Activated T-cell treated with anti-CD3 and anti-CD28 coated beads, Interleukin-2, amount 50 U/mL, for 72 hours (primary cell): ENCODE measurements at regions not wholly inside any gene's neighbourhood (a gene's known extent, or its start where the extent isn't known, plus 50 kb on each side); places are given as distances from the start of the nearest gene placed in this dataset.
"Not testable (repeated sequence)": the region's sequence is repeated elsewhere in the genome, so short reads cannot be mapped to it uniquely, and the experiment has no call there.

Experiments used
- ATAC-seq, 2 donors: fragments of 150-1000 bp; cut with Tn5 transposase; replicated peaks in 1 of 2; 2 replicates each; pipeline ENCODE4 v1.10.0; 2021; ENCODE audit warnings: moderate library complexity in 2 of 2, mild to moderate bottlenecking in 1 of 2
- DNase-seq, 2 donors: peaks; one replicate each; pipeline ENCODE4 v3.0.0; 2021 to 2022; ENCODE audit warnings: mixed read lengths in 1 of 2
- H3K27ac Mint-ChIP-seq: one replicate; pipeline ENCODE4 v1.8.0; 2022; ENCODE audit warnings: mild to moderate bottlenecking, moderate library complexity, mixed read lengths
- H3K27me3 Mint-ChIP-seq: one replicate; pipeline ENCODE4 v1.8.0; 2022; ENCODE audit warnings: low read depth, mixed read lengths
- H3K36me3 Mint-ChIP-seq, 2 donors: one replicate each; pipeline ENCODE4 v1.8.0; 2022; ENCODE audit warnings: mixed read lengths in 2 of 2, mild to moderate bottlenecking in 1 of 2; ENCODE audit not compliant: insufficient read depth in 2 of 2
- H3K4me1 Mint-ChIP-seq: one replicate; pipeline ENCODE4 v1.8.0; 2022; ENCODE audit warnings: low read depth, mixed read lengths
- H3K4me3 Mint-ChIP-seq, 2 donors: one replicate each; pipeline ENCODE4 v1.8.0; 2022; ENCODE audit warnings: mild to moderate bottlenecking in 2 of 2, mixed read lengths in 2 of 2, moderate library complexity in 2 of 2
- H3K9me3 Mint-ChIP-seq, 2 donors: one replicate each; pipeline ENCODE4 v1.8.0; 2022; ENCODE audit warnings: mixed read lengths in 2 of 2

GRCh38 chr2:173493874-173494273 lies 139.2 kb downstream of the CDCA7 start:
- Mint-ChIP-seq H3K4me3 (no peak overlapping the region), H3K36me3 (no peaks in the 10 kb centered on the region), H3K9me3 (no peaks in the 10 kb centered on the region), H3K27me3 (peaks cover 9% of the 10 kb centered on the region), H3K4me1 (no peaks in the 10 kb centered on the region), H3K27ac (no peak overlapping the region)
- no peak for DNase-seq
- ATAC-seq, result no peak

- no peaks in the 10 kb centered on the region for H3K4me1 Mint-ChIP-seq
Observed at GRCh38 chr2:173496746-173497145, 142.1 kb downstream of the CDCA7 start.

DNA sequence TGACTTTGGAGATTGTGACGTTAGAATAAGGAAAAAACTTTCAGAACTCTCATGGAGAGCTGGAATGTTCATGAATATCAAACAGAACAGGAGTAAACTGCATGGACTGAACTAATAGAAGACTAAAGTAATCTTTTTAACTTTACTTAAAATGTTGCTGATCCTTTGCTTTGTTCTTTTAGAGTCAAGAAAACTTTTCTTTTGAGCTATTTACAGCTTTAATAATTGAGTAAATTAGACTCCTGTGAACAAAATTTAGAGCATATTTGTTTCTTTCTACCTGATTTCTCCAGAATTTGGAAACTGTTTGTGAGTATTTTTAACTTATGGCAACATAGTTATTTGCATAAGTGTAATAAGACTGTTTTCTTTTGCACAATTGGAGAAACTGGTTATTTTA lies 146.3 kb downstream of the CDCA7 start:
- no peak overlapping the region for H3K27ac Mint-ChIP-seq
- H3K9me3 Mint-ChIP-seq, result peaks cover 3 to 8% of the 10 kb centered on the region in 2 donors
- no peak for DNase-seq
- no peaks in the 10 kb centered on the region for H3K4me1 Mint-ChIP-seq
- H3K4me3 Mint-ChIP-seq, result no peak overlapping the region
- H3K27me3 Mint-ChIP-seq, result peaks cover 10% of the 10 kb centered on the region
- ATAC-seq, result no peak
- H3K36me3 Mint-ChIP-seq, result peaks cover 3 to 4% of the 10 kb centered on the region in 2 donors

More at GRCh38 chr2:173496746-173497145, 142.1 kb downstream of the CDCA7 start:
- DNase-seq (no peak), ATAC-seq (no peak)
- H3K36me3 Mint-ChIP-seq, result peaks cover 3 to 4% of the 10 kb centered on the region in 2 donors
- H3K27ac Mint-ChIP-seq, result no peak overlapping the region
- H3K27me3 Mint-ChIP-seq, result peaks cover 9% of the 10 kb centered on the region
- H3K4me3 Mint-ChIP-seq, result no peak overlapping the region
- peaks cover 3 to 6% of the 10 kb centered on the region in 2 donors for H3K9me3 Mint-ChIP-seq

DNA sequence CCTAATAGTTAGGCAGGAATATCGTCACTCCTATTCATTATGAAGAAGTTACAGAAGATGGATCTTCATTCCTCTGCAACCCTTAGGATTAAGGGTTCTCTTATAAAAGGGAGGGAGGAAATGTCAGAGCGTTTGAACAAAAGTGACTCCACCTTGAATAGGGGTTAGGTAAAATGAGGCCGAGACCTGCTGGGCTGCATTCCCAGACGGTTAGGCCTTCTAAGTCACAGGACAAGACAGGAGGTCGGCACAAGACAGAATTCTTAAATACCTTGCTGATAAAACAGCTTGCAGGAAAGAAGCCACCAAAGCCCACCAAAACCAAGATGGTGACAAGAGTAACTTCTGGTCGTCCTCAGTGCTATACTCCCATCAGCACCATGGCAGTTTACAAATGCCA lies 147.6 kb downstream of the CDCA7 start:
- H3K9me3 Mint-ChIP-seq, result peaks cover 3 to 8% of the 10 kb centered on the region in 2 donors

GRCh38 chr2:173511357-173511756 lies 156.7 kb downstream of the CDCA7 start:
- Mint-ChIP-seq H3K4me1 (no peaks in the 10 kb centered on the region), H3K27me3 (peaks cover 21% of the 10 kb centered on the region), H3K27ac (no peak overlapping the region), H3K9me3 (no peaks in the 10 kb centered on the region), H3K36me3 (no peaks in the 10 kb centered on the region), H3K4me3 (no peak overlapping the region)
- DNase-seq (no peak), ATAC-seq (no peak)

More for the DNA sequence above, 147.6 kb downstream of the CDCA7 start:
- Mint-ChIP-seq H3K27ac (no peak overlapping the region), H3K4me1 (no peaks in the 10 kb centered on the region), H3K36me3 (peaks cover 3 to 4% of the 10 kb centered on the region in 2 donors), H3K27me3 (peaks cover 21% of the 10 kb centered on the region), H3K4me3 (no peak overlapping the region)
- DNase-seq, result no peak
- no peak for ATAC-seq

GRCh38 chr2:173511942-173512341 lies 157.3 kb downstream of the CDCA7 start:
- Mint-ChIP-seq H3K9me3 (no peaks in the 10 kb centered on the region), H3K27ac (no peak overlapping the region), H3K27me3 (peaks cover 15% of the 10 kb centered on the region), H3K4me3 (no peak overlapping the region), H3K4me1 (no peaks in the 10 kb centered on the region), H3K36me3 (no peaks in the 10 kb centered on the region)
- DNase-seq (no peak), ATAC-seq (no peak)

- ATAC-seq, result no peak
- DNase-seq, result no peak
- peaks cover 14% of the 10 kb centered on the region for H3K27me3 Mint-ChIP-seq
- no peak overlapping the region for H3K27ac Mint-ChIP-seq
- H3K4me3 Mint-ChIP-seq, result no peak overlapping the region
- H3K4me1 Mint-ChIP-seq, result no peaks in the 10 kb centered on the region
- peaks cover 2 to 3% of the 10 kb centered on the region in 2 donors for H3K9me3 Mint-ChIP-seq
- peaks cover 2% of the 10 kb centered on the region in 2 donors for H3K36me3 Mint-ChIP-seq
Observed at GRCh38 chr2:173513107-173513727, 158.5 kb downstream of the CDCA7 start.

DNA sequence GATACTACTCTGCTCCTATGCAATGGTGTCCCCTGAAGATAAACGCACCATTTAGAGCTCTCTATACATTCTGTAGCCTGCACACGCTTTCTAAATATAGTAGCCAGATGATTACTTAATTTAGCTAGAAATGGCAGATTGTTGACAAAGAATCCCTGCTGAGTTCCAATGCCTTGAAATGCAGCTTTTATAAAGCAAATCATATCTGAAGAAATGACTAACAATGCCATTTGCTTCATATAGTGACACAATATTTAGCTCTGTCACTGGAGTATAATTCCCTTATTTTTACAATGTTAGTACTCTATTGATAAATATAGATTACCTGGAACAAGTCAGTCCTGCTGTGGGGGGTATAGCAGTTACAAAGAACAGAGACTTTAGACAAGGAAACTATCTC lies 166.2 kb downstream of the CDCA7 start:
- ATAC-seq (no peak), DNase-seq (no peak)
- H3K27me3 Mint-ChIP-seq, result peaks cover 15% of the 10 kb centered on the region
- peaks cover 6 to 7% of the 10 kb centered on the region in 2 donors for H3K9me3 Mint-ChIP-seq
- no peaks in the 10 kb centered on the region for H3K4me1 Mint-ChIP-seq
- H3K27ac Mint-ChIP-seq, result no peak overlapping the region
- H3K4me3 Mint-ChIP-seq, result no peak overlapping the region
- peaks cover 2% of the 10 kb centered on the region in 2 donors for H3K36me3 Mint-ChIP-seq

DNA sequence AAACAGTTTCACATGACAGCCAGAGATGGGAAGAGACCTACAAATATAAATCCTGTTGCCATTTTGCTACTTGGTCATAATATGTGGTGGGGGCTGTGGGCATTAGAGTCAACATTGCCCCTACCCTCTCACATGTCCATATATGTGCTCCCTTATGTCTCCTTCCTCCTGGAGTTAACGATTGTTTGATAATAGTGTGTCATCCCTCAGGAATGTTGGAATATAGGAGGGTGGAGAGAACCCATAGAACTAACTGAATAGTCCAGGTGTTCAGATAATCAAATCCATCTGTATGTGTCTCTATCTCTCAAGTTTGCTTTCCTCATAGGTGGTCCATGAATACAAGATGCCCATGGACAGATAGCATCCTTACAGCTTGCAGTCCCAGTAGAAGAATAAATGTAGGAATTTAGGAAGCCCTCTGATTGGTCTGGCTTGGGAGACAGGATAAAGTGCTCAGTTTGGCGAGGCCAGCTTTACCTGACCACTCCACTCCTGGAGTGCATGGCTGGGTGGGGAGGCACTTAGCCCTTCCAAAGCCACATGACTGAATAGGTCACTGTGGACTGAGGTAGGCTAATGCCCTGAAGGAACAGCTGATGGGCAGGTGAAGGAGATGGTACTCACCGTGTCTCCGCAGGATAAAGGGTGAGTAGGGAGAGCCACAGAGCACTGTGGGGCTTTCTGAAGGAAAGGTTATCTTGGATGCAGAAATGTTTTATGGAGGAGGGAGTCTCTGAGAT lies 166.9 kb downstream of the CDCA7 start:
- no peak overlapping the region for H3K4me3 Mint-ChIP-seq
- H3K27me3 Mint-ChIP-seq, result peaks cover 15% of the 10 kb centered on the region
- peaks cover 2% of the 10 kb centered on the region in 2 donors for H3K36me3 Mint-ChIP-seq
- no peak overlapping the region for H3K27ac Mint-ChIP-seq
- no peak for DNase-seq
- H3K9me3 Mint-ChIP-seq, result peaks cover 6 to 7% of the 10 kb centered on the region in 2 donors
- ATAC-seq, result no peak
- H3K4me1 Mint-ChIP-seq, result no peaks in the 10 kb centered on the region

DNA sequence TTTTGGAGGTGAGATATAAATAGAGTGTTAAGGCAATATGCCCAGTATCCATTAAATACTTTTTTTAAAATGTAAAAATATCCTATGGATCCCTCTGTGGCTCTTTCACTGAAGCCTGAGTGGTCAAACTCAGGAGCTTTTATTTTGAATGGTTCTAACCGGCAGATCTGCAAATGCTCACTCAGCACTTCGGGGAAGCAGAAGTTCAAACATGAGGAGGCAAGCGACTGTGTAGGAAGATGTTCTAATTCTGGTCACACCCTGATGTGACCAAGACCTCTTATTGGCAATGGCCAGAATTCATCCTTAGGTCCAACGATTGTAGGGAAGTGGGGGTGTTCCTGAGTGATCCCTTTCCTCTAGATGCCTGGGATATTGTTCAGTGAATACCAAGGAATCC lies 168.8 kb downstream of the CDCA7 start:
- peaks cover 15% of the 10 kb centered on the region for H3K27me3 Mint-ChIP-seq
- H3K4me3 Mint-ChIP-seq, result no peak overlapping the region
- no peaks in the 10 kb centered on the region for H3K36me3 Mint-ChIP-seq
- no peaks in the 10 kb centered on the region for H3K4me1 Mint-ChIP-seq
- H3K27ac Mint-ChIP-seq, result no peak overlapping the region
- DNase-seq (no peak), ATAC-seq (no peak)
- peaks cover 3 to 4% of the 10 kb centered on the region in 2 donors for H3K9me3 Mint-ChIP-seq

DNA sequence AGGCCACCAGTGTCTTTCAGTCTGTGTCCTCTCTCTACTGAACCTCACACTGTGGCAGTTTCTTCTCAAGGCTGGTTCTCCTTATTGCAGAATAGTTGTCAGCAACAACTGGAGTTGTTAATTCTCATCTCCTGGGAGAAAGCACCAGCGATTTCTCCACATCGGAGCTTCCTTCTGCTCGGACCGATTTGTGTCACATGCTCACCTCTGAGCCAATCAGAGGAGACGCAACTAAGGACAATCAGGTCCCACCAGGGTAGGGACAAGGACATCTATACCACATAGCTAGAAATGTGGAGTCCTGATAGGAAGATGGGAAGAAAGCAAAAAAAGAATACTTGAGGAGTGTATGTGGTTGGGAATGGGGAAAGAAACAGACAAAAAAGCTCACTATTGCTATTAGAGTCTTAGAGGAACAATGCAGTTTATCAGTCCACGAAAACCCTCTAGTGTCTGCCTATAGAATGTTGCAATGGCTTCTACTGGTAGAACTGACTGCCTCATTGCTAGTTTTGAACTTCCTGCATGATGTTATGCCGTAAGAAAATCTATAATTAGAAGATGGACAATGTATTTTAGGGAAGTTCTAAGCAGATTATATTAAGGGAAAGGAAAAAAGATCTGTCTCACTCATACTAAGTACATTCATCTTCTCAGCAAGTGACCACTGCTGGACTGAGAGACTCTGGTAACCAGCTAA lies 169.7 kb downstream of the CDCA7 start:
- Mint-ChIP-seq H3K27ac (no peak overlapping the region), H3K36me3 (no peaks in the 10 kb centered on the region)
- DNase-seq, result no peak

DNA sequence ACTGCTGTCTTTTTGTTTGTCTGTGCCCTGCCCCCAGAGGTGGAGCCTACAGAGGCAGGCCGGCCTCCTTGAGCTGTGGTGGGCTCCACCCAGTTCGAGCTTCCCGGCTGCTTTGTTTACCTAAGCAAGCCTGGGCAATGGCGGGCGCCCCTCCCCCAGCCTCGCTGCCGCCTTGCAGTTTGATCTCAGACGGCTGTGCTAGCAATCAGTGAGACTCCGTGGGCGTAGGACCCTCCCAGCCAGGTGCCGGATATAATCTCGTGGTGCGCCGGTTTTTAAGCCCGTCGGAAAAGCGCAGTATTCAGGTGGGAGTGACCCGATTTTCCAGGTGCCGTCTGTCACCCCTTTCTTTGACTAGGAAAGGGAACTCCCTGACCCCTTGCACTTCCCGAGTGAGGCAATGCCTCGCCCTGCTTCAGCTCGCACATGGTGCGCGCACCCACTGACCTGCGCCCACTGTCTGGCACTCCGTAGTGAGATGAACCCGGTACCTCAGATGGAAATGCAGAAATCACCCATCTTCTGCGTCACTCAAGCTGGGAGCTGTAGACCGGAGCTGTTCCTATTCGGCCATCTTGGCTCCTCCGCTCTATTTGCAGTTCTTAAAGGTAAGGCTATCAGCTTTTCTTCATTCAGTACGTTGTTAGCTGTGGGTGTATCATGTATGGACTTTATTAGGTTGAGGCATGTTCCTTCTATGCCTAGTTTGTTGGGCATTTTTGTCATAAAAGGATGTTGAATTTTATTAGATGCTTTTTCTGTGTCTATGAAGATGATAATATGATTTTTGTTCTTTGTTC lies 178.3 kb downstream of the CDCA7 start:
- DNase-seq, H3K4me1 Mint-ChIP-seq, H3K4me3 Mint-ChIP-seq, H3K9me3 Mint-ChIP-seq, H3K36me3 Mint-ChIP-seq, ATAC-seq, H3K27ac Mint-ChIP-seq: not testable (repeated sequence)
- peaks cover 22% of the 10 kb centered on the region for H3K27me3 Mint-ChIP-seq

More for the DNA sequence above, 169.7 kb downstream of the CDCA7 start:
- Mint-ChIP-seq H3K4me3 (no peak overlapping the region), H3K9me3 (no peaks in the 10 kb centered on the region), H3K4me1 (no peaks in the 10 kb centered on the region), H3K27me3 (peaks cover 15% of the 10 kb centered on the region)
- ATAC-seq, result no peak

GRCh38 chr2:173537694-173538093 lies 183.0 kb downstream of the CDCA7 start:
- peaks cover 22% of the 10 kb centered on the region for H3K27me3 Mint-ChIP-seq
- no peak overlapping the region for H3K4me3 Mint-ChIP-seq
- no peak overlapping the region for H3K27ac Mint-ChIP-seq
- ATAC-seq (no peak), DNase-seq (no peak)
- H3K36me3 Mint-ChIP-seq, result no peaks in the 10 kb centered on the region
- peaks cover 3 to 5% of the 10 kb centered on the region in 2 donors for H3K9me3 Mint-ChIP-seq
- H3K4me1 Mint-ChIP-seq, result no peaks in the 10 kb centered on the region
